Stimulated activated CD4-positive, alpha-beta T cell treated with anti-CD3 and anti-CD28 coated beads, TNF-alpha, amount 100 ng/mL, for 4 hours (primary cell): ENCODE measurements at regions not wholly inside any gene's neighbourhood (a gene's known extent, or its start where the extent isn't known, plus 50 kb on each side); places are given as distances from the start of the nearest gene placed in this dataset.

ENCODE experiments used
- DNase-seq, 3 experiments: peaks; one replicate each; pipeline ENCODE4 v3.0.0-alpha.2; 2020; ENCODE audit warnings: low read depth in 3 of 3

DNA sequence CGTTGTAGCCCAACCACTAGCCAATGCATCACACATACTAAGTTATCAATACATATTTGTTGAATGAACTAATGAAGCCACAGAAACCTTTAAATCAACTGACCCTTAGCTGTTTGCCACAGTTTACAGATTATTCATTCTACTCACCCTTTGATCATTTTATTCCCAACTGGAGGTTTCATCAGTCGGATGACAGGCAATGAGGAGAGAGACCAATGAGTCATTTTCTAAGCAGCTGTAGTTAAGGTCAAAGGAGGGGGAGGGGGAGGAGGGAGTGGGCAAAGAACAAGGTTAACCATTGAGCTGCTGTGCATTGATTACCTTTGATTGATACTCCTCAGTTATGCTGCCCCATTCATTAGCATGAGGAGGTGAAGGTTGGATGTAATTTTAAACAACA is 469.5 kb downstream of the VRK1 start:
- no peak for DNase-seq

DNA sequence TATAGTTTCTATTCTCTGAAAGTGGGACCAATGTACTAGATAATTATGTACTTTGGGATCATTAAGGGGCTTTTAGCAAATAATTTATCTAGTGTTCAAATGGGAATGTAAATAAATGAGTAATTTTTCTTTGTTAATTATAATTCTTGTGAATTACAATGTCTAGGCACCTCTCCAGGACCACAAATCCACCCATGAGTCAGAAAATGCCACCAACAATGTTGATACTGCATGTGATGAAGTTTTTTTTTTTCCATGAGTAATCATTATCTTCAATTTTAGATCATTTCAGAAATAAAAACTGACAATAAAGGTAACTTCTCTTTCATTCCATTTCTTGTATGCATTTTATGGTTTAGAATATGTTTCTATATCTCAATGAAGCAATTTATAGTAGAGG is 470.3 kb downstream of the VRK1 start:
- DNase-seq: no peak

DNA sequence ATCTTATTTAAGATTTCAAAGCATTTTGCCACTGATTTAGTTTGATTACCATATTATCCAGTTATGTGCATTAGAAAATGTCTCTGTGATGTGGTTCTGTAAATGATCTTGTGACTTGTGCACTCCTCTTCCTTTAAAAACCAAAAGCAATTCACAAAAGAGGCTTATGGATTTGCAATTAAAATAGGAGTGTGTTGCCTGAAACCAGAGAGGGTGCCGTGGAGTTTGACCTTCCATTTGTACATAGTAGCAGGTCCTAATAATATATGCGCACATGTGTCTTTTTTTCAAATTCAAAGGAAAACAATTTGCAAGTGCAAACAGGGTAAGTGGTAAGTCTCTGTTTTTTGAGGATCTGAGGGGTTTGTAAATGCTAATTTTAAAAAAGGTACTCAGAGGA is 470.9 kb downstream of the VRK1 start:
- no peak for DNase-seq

DNA sequence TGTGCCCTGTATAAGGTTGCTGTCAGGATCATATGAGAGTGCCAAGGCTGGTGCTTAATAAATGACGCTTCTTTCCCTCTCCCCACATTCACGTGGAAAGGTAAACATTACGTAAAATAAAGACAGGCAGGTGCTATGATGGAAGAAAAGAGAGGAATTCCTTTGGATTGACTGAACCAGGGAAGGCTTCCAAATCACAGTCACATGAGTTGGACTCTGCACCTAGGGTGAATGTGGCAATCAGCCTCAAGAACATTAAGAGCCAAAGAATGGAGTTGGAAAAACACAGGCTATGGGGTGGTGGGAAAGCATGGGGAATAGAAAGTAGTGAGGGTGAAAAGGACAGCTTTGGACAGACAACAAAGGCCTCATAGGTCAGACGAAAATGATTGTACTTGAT is 473.1 kb downstream of the VRK1 start:
- DNase-seq: no peak

DNA sequence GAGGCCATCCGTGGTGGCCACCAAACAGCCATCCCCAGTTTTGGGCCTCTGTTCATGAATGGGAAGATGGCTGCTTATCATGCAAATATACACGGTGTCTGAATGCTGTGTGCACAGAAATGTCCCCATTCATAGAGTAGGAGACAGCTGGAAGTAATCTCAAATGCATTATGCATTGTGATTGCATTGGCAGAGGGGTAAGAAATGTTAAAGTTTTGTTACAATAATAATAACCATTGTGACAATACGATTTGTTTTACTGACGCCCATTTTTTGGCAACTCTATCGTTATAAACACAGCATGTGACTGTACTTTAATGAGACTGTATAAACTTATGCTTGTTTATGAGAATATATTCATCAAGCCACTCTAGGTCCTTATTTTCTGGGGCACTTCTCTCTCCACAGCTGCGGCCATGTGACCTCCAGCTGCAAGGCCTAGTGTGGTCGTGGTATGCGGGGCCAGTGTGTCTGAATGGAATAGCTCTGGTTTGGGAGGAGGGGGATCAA is 474.3 kb downstream of the VRK1 start:
- DNase-seq: no peak

DNA sequence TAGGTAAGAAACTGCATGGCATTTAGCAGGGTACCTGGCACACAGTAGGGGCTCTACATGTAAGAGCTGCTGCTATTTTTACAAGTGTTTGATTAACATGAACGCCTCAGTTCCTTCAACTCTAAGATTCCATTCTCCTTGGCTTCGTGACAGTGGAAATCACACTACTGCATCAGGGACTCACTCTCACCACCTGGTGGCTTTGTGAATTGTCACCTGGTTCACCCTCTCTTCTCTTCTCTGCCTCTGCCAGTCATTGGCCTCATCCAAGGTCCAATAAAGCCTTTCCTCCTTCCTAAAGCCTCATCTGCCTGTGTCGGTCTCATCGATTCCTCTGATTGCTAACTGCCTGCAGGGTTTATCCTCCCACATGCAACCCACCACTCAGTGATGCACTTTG is 476.4 kb downstream of the VRK1 start:
- DNase-seq: no peak

DNA sequence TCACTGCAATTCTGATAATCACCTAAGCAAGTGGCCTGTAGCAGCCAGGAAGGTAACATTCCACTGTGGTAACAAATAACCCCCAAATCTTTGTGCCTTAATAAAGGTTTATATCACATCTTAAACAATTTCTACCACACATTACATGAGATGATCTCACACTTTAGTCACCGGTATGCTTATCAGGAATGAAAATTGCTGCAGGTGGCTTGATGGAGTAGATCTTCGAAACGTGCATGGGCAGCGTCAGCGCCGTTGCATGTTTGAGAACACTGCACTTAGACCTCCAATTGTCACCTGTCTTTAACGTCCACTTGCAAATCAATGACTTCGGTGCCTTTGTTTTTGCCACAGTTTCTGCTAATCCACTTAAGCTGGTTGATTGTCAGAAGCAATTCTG is 477.4 kb downstream of the VRK1 start:
- DNase-seq: no peak

DNA sequence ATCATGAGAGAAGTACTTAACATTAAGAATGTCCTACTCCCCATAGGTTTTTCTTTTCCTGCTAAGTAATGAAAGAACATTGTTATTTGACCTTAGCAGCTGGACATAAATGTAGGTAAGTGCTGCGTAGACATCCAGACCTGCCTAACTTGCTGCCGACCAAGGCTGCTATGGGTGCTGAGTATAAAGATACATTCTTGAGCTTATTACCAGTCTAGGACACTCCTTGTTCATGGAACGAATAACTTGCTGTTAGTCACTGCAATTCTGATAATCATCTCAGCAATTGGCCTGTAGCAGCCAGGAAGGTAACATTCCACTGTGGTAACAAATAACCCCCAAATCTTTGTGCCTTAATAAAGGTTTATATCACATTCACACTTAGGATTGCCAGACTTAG is 478.1 kb downstream of the VRK1 start:
- DNase-seq: no peak

DNA sequence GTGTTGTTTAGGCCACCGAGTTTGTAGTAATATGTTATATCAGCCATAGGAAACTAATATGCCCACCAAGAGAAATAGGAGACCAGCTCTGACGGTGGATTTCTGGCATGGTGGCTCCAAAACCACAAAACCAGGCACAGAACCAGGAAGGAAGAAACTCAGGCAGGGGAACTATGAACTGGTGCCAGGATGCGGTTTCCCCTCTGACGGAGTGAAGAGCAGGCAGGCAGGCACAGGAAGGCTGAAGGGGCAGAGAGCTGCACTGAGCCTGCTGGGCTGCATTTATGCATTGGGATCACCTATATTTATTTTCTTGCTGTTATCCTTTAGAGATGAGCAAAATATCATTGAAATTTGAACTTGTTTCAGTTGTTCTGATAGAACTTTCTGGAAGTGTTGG is 479.4 kb downstream of the VRK1 start:
- DNase-seq: no peak

DNA sequence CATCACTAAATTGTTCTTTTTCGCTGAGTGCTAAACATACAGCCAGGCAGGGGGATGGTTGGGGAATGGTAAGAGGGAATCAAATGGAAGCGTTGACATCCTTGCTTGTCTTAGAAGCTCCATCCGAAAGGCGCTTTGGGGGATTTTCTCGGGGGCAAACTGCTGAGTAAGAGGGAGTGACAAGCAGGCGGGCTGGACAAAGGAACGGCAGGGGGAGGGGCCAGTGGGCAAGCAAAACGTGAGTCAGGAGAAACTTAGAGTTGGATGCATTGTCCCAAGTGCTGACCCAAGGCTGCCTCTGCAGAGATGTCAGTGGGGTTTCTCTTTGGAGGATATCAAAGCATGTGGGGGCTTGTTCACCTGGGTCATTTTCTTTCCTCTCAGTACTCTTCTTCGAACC is 480.5 kb downstream of the VRK1 start:
- DNase-seq: no peak

DNA sequence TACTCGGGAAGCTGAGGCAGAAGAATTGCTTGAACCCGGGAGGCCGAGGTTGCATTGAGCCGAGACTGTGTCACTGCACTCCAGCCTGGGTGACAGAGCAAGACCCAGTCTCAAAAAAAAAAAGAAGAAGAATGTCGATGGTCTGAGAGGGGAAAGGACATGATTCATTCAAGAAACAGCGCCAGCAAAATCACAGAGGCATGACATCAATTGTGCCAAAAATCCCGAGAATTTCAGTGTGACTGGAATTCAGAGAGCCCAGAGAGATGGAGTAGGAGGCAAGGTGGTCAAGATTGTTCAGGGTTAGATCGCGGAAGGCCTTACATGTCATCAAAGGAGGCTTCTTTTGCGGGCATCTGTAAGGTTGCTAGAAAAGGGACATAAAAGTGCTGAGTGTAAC is 483.3 kb downstream of the VRK1 start:
- DNase-seq: no peak

DNA sequence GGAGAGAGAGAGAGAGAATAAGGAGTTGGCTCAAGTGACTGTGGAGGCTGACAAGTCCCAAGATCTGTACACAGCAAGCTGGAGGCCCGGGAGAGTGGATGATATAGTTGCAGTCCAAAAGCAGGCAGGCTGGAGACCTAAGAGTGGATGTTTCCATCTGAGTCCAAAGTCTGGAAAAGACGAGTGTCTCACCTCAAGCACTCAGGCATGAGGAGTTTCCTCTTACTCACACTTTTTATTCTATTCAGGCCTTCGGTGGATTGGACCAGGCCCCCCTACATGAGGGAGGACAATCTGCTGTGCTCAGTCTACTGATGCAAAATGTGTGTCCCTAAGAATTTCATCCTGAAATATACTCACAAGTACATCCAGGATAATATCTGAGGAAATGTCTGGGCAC is 484.6 kb downstream of the VRK1 start:
- DNase-seq: no peak

DNA sequence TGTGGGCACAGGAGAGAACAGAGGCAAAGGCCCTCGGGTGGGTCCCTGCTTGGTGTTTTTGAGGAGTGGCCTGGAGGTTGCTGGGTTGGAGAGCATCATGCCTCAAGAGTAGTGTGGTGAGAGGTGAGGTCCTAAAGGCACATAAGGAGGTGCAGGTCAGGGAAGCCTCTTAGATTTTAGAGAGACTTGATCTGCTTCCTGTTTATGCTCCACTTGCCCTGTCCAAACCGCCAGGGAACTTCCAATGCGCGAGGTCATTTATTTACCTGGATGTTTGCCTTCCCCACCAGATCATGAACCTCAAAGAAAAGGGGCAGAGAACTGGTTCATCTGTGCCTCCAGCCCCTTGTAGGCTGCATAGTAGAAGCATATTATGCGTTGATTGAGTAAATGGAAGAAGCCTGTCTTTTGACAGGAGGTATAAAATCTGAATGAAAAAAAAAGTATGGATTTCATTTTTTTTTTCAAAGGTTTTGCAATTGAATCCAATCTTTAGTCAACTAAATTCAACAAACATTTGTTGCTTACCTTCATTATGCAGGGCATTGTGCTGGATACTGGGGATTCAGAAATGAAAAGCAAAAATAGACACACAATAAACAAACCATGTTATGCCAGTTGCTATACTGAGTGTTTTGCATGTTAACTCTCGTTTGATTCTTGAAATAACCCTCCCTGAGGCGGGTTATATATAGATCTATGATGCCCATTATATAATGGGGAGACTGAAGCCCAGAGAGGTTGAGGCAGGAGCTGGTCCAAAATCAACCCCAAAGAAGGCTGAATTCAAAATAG is 485.2 kb downstream of the VRK1 start:
- DNase-seq: no peak

DNA sequence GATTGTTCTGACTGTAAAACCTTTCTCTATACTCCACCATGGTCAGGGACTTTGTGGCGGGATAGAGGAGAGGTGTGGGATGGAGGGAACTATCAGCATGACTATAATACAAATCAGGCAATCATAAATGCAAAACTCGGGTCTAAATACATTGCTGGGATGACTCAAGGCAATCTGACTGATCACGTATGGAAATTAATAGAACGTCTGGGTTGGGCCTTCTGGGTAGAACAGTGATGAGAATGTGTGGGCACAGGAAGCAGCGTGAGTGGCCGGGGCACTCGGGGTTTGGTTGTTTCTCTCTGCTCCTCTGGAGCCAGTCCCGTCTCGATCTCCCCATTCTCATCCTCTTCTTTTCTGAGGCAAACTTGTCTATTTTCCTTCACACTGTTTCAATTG is 485.8 kb downstream of the VRK1 start:
- no peak for DNase-seq

DNA sequence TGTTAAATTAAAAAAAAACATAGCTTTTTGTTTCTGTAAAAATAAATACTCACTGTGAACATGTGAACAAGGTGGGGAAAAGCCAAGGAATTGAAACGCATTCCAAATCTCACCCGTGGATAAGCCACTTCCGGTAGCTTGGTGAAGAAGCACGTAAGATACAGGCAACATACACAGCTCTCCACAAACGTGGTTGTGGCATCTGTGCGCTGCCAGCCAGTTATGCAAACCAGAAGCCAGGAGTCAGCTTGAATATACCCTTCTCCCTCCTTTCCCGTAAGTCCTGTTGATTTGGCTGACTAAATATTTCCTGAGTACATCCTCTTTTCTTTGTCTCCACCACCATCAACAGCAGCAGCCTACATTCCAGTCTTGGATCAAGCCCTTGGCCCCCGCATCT is 486.2 kb downstream of the VRK1 start:
- no peak for DNase-seq

DNA sequence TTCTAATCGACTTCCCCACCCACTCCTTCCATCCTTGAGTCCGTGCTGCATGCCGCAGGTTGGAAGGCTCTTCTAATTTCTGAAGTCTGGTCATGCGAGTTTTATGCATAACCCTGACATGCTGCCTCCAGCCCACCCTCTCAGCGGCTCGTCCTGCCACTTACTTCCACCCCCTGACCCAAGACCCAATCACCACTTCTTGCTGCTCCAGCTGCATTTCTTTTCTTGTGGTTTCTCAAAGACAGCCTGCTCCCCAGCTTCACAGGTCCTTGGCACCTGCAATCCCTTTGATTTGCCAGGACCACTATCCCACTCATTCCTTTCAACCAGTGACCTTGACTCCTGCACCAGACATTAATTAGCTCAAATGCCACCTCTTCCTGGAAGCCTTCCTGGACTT is 486.7 kb downstream of the VRK1 start:
- DNase-seq: no peak

DNA sequence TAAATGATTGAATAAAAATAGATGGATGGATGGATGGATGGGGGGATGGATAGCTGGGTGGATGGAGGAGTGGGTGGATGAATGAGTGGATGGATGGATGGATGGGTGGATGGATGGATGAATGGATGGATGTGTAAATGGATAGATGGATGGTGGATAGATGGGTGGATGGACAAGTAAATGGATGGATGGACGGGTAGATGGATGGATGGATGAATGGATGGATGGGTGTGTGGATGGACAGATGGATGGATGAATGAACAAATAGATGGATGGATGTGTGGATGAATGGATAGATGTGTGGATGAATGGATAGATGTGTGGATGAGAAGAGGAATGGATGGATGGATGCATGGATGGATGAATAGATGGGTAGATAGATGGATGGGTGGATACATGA is 490.8 kb downstream of the VRK1 start:
- DNase-seq: no peak

DNA sequence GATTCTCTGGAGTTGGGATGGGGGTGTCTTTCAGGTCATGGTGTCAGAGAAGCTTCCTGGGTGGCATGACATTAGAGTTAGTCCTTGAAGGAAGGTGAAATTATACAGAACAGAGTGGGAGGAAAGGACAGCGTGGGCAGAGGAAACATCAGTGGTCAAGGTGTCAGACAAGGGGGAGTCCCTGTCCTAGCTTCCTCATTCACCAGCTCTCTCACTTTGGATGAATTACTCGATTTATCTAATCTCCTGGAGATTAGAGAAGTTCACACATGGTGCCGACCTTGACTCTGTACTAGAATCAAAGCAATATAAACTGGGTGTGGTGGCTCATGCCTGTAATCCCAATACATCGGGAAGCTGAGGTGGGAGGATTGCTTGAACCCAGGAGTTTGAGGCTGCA is 492.9 kb downstream of the VRK1 start:
- DNase-seq: no peak

DNA sequence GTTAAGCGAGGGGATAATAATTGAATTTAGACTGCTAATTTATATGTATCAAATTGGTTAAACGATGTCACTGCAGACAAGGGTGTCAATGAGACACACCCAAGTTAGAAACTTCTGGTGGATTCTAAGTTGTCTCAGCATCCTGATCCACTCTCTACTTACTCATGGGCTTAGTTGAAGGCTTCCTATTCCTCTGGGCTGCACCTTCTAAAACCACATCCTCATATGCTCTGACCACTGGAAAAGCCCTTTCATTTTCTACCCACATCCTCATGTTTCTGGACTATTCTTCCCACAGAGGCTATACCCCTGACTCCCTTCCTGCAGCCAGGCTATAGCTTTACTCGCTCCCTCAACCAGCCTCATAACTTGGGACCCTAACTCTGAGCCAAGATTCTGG is 493.8 kb downstream of the VRK1 start:
- no peak for DNase-seq

DNA sequence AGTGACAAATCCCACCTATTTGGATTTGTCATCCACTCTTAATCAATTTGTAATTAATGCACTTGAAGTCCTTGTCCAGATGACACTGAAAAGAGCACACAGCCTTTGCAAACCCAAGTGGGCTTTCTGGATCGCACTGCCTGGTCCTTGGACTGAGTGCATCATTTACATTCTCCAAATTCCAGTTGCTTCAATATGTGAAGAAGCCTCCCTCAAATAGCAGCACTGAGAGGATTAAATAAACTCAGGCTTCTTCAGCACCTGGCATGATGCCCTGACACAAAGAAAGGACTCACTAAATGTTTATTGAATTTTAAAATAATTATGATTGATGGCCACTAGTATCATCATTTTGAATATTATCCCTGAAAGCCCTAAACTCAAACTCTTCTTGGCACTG is 496.5 kb downstream of the VRK1 start:
- no peak for DNase-seq

DNA sequence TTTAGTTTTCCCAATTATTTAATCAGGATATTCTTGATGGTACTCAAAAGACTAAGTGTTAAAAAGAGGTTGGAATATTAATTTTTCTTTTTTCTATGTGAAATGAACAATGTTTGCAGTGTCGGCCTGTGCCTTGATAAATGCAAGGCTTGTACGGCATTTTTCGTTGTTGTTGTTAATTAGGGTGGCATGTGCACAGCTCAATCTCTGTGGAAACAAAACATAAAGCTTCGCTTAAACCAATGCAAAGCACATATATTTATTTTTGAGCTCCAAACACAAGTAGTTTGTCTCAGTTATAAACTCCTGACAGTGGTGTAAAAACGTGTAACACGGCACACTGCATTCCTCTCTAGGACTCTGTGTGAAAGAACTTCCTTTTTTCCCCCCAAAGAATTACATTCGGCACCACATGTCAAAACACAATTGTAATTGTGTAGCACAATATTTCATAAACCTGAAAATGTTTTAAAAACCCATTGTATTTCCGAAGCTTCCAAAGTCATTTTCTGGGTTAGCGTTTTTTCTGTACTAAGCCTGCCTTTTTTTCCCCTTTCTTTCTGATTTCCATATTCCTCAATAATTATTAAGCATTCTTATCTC is 498.0 kb downstream of the VRK1 start:
- DNase-seq: no peak

DNA sequence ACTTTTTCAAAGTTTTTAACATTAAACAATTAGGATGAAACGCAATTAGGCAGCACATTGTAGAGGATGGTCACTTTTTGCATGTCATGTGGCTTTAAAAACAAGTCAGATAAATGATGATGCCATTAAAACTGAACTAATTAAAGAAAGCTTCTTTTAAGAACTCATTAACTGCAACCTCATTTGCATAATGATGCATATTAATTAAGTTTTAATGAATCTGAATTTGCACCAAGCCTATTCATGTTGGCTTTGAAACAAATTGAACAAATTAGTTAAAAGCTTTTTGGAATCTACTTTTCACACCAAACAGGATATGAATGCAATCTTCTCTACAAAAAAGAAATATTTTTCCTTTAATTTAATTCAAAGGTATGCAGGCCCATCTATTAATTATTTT is 499.0 kb downstream of the VRK1 start:
- DNase-seq: no peak

DNA sequence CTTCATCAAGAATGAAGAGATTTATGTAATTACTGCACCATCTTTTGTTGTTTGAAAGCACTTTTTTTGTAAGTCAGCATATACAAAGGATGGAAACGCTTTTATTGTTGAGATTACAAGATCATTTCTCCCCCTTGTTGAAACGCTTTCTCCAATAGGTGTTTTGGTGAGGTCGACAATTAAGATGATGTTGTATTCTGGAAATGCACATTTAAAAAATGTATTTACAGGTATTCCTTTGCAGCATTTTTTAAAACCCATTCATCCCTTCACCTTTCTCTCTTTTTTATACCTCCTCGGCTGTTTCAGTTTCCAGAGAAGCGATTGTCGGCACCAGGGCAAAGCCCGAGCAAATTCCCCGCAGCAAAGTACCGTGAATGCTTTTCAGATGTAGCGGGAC is 499.9 kb downstream of the VRK1 start:
- no peak for DNase-seq

DNA sequence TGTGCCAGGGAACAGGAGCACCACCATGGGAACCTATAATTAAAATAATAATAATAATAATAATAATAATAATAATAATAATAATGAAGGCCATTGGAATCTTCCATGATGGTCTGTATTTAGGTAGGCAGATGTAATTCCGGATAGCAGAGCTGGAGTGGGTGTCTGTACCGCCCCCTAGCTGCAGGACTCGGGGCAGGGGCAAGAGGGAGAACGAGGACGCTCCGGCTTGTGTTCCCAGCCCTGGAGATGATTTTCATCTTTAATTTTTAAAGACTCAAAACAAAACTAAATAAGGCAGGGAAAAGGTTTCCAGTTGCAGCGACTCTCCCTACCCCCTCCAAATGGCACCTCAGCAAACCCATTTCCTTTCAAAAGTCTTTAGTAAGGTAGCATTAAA is 501.1 kb downstream of the VRK1 start:
- no peak for DNase-seq
